Aorta (tissue), 5 donors: ENCODE measurements at regions not wholly inside any gene's neighbourhood (a gene's known extent, or its start where the extent isn't known, plus 50 kb on each side); places are given as distances from the start of the nearest gene placed in this dataset.

Experiments
- ATAC-seq: fragments of 200-7000 bp; cut with Tn5 transposase; one replicate; pipeline ENCODE4 v1.9.1; 2022; ENCODE audit warnings: moderate library complexity; ENCODE audit not compliant: low FRiP score
- DNase-seq, 2 donors: peaks; one replicate each; pipeline ENCODE4 v3.0.0-alpha.2; 2020
- H3K27ac ChIP-seq, 2 donors: one replicate each; pipeline ENCODE4 v1.5.1; 2013; ENCODE audit warnings: low read length in 2 of 2, mild to moderate bottlenecking in 2 of 2, moderate library complexity in 2 of 2, control low read depth in 1 of 2, inconsistent platforms in 1 of 2, low read depth in 1 of 2
- H3K27me3 ChIP-seq, 2 donors: one replicate each; pipeline ENCODE4 v1.6.1; 2013; ENCODE audit warnings: control low read depth in 1 of 2, low read length in 1 of 2, mild to moderate bottlenecking in 1 of 2, moderate library complexity in 1 of 2; ENCODE audit not compliant: insufficient read depth in 2 of 2, control insufficient read depth in 1 of 2
- H3K36me3 ChIP-seq, 2 donors: one replicate each; pipeline ENCODE4 v1.6.1; 2013; ENCODE audit warnings: control low read depth in 1 of 2, low read length in 1 of 2, mild to moderate bottlenecking in 1 of 2; ENCODE audit not compliant: insufficient read depth in 2 of 2, control insufficient read depth in 1 of 2
- H3K4me1 ChIP-seq, 2 donors: one replicate each; pipeline ENCODE4 v1.6.1; 2013; ENCODE audit warnings: low read length in 2 of 2, control low read depth in 1 of 2, mild to moderate bottlenecking in 1 of 2, moderate library complexity in 1 of 2; ENCODE audit not compliant: insufficient read depth in 2 of 2, control insufficient read depth in 1 of 2
- H3K4me3 ChIP-seq, 2 donors: one replicate each; pipeline ENCODE4 v1.5.1; 2013; ENCODE audit warnings: low read length in 2 of 2, control low read depth in 1 of 2, mild to moderate bottlenecking in 1 of 2
- H3K9me3 ChIP-seq: one replicate; pipeline ENCODE4 v1.6.1; 2013; ENCODE audit warnings: mild to moderate bottlenecking, low read length; ENCODE audit not compliant: control insufficient read depth
- WGBS, 2 donors: extraction: QIAGEN DNeasy Blood & Tissue Kit; methylation state at CpG; one replicate each; pipeline ENCODE4 v1.1.7; 2013; 5-methylcytosine and 5-hydroxymethylcytosine counted together
- intact Hi-C, 2 donors: fragments of 100-400 bp; cut with DNase I; formaldehyde crosslinking; loops; one replicate each; pipeline versions ENCODE4 v1.14.2 to v1.15.0; 2022
- donor health status: healthy with polysubstance abuse.
- donor health status: Bipolar disorder and iron deficiency.
- donor health status: DM: no; HTN: no; CAD: no.
- donor health status: DM: no; HTN: no; CAD: no.
- donor health status: DM: yes; HTN: yes; CAD: no.

GRCh38 chr15:100775581-100776185, 103.9 kb upstream of the ALDH1A3 start:
- Histone ChIP-seq H3K4me1 (no peaks in the 10 kb centered on the region), H3K4me3 (no peak overlapping the region), H3K27ac (no peak overlapping the region), H3K9me3 (no peaks in the 10 kb centered on the region), H3K27me3 (no peaks in the 10 kb centered on the region), H3K36me3 (no peaks in the 10 kb centered on the region)
- intact Hi-C loops = no loop called here
- WGBS, 2 donors = 87 to 90% methylated on average over 12 of the region's 12 CpGs
- DNase-seq (no peak), ATAC-seq (no peak)

- Histone ChIP-seq H3K36me3 (no peaks in the 10 kb centered on the region), H3K27me3 (no peaks in the 10 kb centered on the region), H3K9me3 (no peaks in the 10 kb centered on the region), H3K4me3 (no peak overlapping the region), H3K27ac (no peak overlapping the region), H3K4me1 (no peaks in the 10 kb centered on the region)
- WGBS, 2 donors = 40% methylated on average over 2 of the region's 2 CpGs
- DNase-seq (no peak), ATAC-seq (no peak)
- intact Hi-C loops = no loop called here
Measured at GRCh38 chr15:100777821-100778220, 101.8 kb upstream of the ALDH1A3 start.

GRCh38 chr15:100778831-100779288, 100.8 kb upstream of the ALDH1A3 start:
- Histone ChIP-seq H3K4me3 (no peak overlapping the region), H3K27me3 (no peaks in the 10 kb centered on the region), H3K27ac (no peak overlapping the region), H3K9me3 (no peaks in the 10 kb centered on the region), H3K4me1 (no peaks in the 10 kb centered on the region), H3K36me3 (no peaks in the 10 kb centered on the region)
- ATAC-seq (no peak), DNase-seq (peak in 1 of 2 donors; percentile 57)
- 57 to 67% methylated on average over 17 to 18 of the region's 18 CpGs for WGBS, 2 donors
- intact Hi-C loops = no loop called here

- WGBS, 2 donors = 87 to 88% methylated on average over 17 of the region's 17 CpGs
- ATAC-seq (no peak), DNase-seq (peak in 1 of 2 donors; percentile 28)
- no peak overlapping the region for H3K4me3 ChIP-seq
- no peak overlapping the region for H3K27ac ChIP-seq
- intact Hi-C loops = no loop called here
- H3K4me1 ChIP-seq = no peaks in the 10 kb centered on the region
- no peaks in the 10 kb centered on the region for H3K9me3 ChIP-seq
- no peaks in the 10 kb centered on the region for H3K27me3 ChIP-seq
- H3K36me3 ChIP-seq = no peaks in the 10 kb centered on the region
Measured at GRCh38 chr15:100779331-100780207, 100.1 kb upstream of the ALDH1A3 start.

GRCh38 chr15:100780208-100780800, 99.3 kb upstream of the ALDH1A3 start:
- H3K27ac ChIP-seq = no peak overlapping the region
- H3K27me3 ChIP-seq = no peaks in the 10 kb centered on the region
- H3K4me1 ChIP-seq = no peaks in the 10 kb centered on the region
- ATAC-seq = no peak
- H3K9me3 ChIP-seq = no peaks in the 10 kb centered on the region
- WGBS, 2 donors = 91 to 94% methylated on average over 13 of the region's 13 CpGs
- intact Hi-C loops = no loop called here
- H3K4me3 ChIP-seq = no peak overlapping the region
- H3K36me3 ChIP-seq = no peaks in the 10 kb centered on the region
- DNase-seq = peak in 1 of 2 donors; percentile 32

GRCh38 chr15:100781061-100781960, 98.3 kb upstream of the ALDH1A3 start:
- no peaks in the 10 kb centered on the region for H3K27me3 ChIP-seq
- H3K9me3 ChIP-seq = no peaks in the 10 kb centered on the region
- ATAC-seq (no peak), DNase-seq (peak in 1 of 2 donors; percentile 57)
- no peaks in the 10 kb centered on the region for H3K4me1 ChIP-seq
- H3K27ac ChIP-seq = no peak overlapping the region
- no peak overlapping the region for H3K4me3 ChIP-seq
- intact Hi-C loops = no loop called here
- H3K36me3 ChIP-seq = no peaks in the 10 kb centered on the region
- WGBS, 2 donors = 85% methylated on average over 11 of the region's 11 CpGs

- no peaks in the 10 kb centered on the region for H3K27me3 ChIP-seq
- ATAC-seq = no peak
- H3K27ac ChIP-seq = no peak overlapping the region
- WGBS, 2 donors = 81 to 84% methylated on average over 7 of the region's 7 CpGs
- no peaks in the 10 kb centered on the region for H3K4me1 ChIP-seq
- H3K9me3 ChIP-seq = no peaks in the 10 kb centered on the region
- H3K36me3 ChIP-seq = no peaks in the 10 kb centered on the region
- peak in 1 of 2 donors; percentile 42 for DNase-seq
- intact Hi-C loops = no loop called here
- no peak overlapping the region for H3K4me3 ChIP-seq
Measured at GRCh38 chr15:100781961-100782530, 97.6 kb upstream of the ALDH1A3 start.

GRCh38 chr15:100783291-100783690, 96.3 kb upstream of the ALDH1A3 start:
- Histone ChIP-seq H3K9me3 (no peaks in the 10 kb centered on the region), H3K4me3 (no peak overlapping the region), H3K36me3 (no peaks in the 10 kb centered on the region), H3K27me3 (no peaks in the 10 kb centered on the region), H3K27ac (no peak overlapping the region), H3K4me1 (no peaks in the 10 kb centered on the region)
- 81 to 86% methylated on average over 7 of the region's 7 CpGs for WGBS, 2 donors
- DNase-seq (peak in 1 of 2 donors; percentile 34), ATAC-seq (no peak)
- intact Hi-C loops = no loop called here
